ENCODE measurements at regions not wholly inside any gene's neighbourhood (a gene's known extent, or its start where the extent isn't known, plus 50 kb on each side); places are given as distances from the start of the nearest gene placed in this dataset.

DNA sequence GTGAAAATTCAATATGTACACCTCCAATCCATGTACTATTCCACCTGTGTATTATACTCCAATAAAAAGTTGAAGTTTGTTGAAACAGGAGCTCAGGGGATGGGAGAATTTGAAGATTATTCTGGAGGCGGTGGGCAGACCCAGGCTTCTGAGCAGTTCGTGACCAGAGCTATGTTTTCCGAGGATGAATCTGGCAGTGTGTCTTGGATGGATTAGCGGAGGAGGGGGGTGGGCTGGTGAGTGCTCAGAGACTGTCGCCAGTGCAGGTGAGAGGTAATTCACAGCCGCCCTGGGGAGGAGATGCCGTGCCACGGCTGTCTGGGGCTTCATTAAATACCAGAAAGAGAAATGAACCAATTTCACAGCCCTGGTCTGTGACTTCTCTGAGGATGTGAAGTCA is 283.0 kb upstream of the RTL1 start:
- no peak for TF ChIP-seq POLR2AphosphoS5 (IDR thresholded peaks at IDR 0.05; ENCODE audit: low read depth, low read length)
- TF ChIP-seq, protein P1, sequence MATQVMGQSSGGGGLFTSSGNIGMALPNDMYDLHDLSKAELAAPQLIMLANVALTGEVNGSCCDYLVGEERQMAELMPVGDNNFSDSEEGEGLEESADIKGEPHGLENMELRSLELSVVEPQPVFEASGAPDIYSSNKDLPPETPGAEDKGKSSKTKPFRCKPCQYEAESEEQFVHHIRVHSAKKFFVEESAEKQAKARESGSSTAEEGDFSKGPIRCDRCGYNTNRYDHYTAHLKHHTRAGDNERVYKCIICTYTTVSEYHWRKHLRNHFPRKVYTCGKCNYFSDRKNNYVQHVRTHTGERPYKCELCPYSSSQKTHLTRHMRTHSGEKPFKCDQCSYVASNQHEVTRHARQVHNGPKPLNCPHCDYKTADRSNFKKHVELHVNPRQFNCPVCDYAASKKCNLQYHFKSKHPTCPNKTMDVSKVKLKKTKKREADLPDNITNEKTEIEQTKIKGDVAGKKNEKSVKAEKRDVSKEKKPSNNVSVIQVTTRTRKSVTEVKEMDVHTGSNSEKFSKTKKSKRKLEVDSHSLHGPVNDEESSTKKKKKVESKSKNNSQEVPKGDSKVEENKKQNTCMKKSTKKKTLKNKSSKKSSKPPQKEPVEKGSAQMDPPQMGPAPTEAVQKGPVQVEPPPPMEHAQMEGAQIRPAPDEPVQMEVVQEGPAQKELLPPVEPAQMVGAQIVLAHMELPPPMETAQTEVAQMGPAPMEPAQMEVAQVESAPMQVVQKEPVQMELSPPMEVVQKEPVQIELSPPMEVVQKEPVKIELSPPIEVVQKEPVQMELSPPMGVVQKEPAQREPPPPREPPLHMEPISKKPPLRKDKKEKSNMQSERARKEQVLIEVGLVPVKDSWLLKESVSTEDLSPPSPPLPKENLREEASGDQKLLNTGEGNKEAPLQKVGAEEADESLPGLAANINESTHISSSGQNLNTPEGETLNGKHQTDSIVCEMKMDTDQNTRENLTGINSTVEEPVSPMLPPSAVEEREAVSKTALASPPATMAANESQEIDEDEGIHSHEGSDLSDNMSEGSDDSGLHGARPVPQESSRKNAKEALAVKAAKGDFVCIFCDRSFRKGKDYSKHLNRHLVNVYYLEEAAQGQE (IDR thresholded peaks at IDR 0.05; ENCODE audit: insufficient read depth in 1 of 2, low read depth in 2 of 2, low read length in 2 of 2) = no peak
- no peak for TF ChIP-seq SIN3A (IDR thresholded peaks at IDR 0.05; ENCODE audit: borderline replicate concordance, insufficient read depth, low read length)

Measured in PFSK-1 (cell line).